HEK293T (cell line): ENCODE measurements at regions not wholly inside any gene's neighbourhood (a gene's known extent, or its start where the extent isn't known, plus 50 kb on each side); places are given as distances from the start of the nearest gene placed in this dataset.

Source experiments
- CTCF ChIA-PET: fragments of 350-600 bp; formaldehyde crosslinking; extraction: SDS; loops from one replicate; lab custom pipeline; 2021; ENCODE audit warnings: antibody characterized with exemption, inconsistent platforms; lab: Yijun Ruan, JAX
- POLR2A ChIA-PET: fragments of 350-600 bp; formaldehyde crosslinking; extraction: SDS; loops from one replicate; lab custom pipeline; 2020; ENCODE audit warnings: antibody characterized with exemption, inconsistent platforms; lab: Yijun Ruan, JAX
- DNase-seq: peaks from one replicate; pipeline ENCODE4 v3.0.0; 2012; ENCODE audit warnings: mixed read lengths; ENCODE audit errors: extremely low spot score
- ARNT ChIP-seq: fragments of 450-650 bp; IDR thresholded peaks from 2 replicates; pipeline ENCODE4 v1.6.1; 2017; ENCODE audit warnings: mild to moderate bottlenecking
- BHLHE40 ChIP-seq: fragments of 450-650 bp; IDR thresholded peaks from 2 replicates; pipeline ENCODE4 v1.6.1; 2016; ENCODE audit warnings: mild to moderate bottlenecking, moderate library complexity, borderline replicate concordance
- CTBP1 ChIP-seq: fragments of 450-650 bp; IDR thresholded peaks from 2 replicates; pipeline ENCODE4 v1.6.1; 2016; ENCODE audit warnings: borderline replicate concordance
- ELF4 ChIP-seq: fragments of 450-650 bp; IDR thresholded peaks from 2 replicates; pipeline ENCODE4 v1.6.1; 2017; ENCODE audit warnings: antibody characterized with exemption
- FOXA1 ChIP-seq: fragments of 450-650 bp; IDR thresholded peaks from 2 replicates; pipeline ENCODE4 v1.6.1; 2016; ENCODE audit warnings: mild to moderate bottlenecking
- FOXK2 ChIP-seq: fragments of 450-650 bp; IDR thresholded peaks from 2 replicates; pipeline ENCODE4 v1.6.1; 2016; ENCODE audit warnings: mild to moderate bottlenecking
- FOXM1 ChIP-seq: fragments of 450-650 bp; IDR thresholded peaks from 2 replicates; pipeline ENCODE4 v1.6.1; 2017; ENCODE audit warnings: mild to moderate bottlenecking, borderline replicate concordance
- HDGF ChIP-seq: fragments of 450-650 bp; IDR thresholded peaks from 2 replicates; pipeline ENCODE4 v1.6.1; 2017; ENCODE audit warnings: antibody characterized with exemption, borderline replicate concordance
- L3MBTL2 ChIP-seq: fragments of 450-650 bp; conservative IDR thresholded peaks from 2 replicates; pipeline ENCODE4 v1.6.1; 2016; ENCODE audit warnings: mild to moderate bottlenecking
- LEF1 ChIP-seq: fragments of 450-650 bp; IDR thresholded peaks from 2 replicates; pipeline ENCODE4 v1.6.1; 2017; ENCODE audit warnings: mild to moderate bottlenecking, borderline replicate concordance
- NFRKB ChIP-seq: fragments of 450-650 bp; IDR thresholded peaks from 2 replicates; pipeline ENCODE4 v1.6.1; 2016; ENCODE audit warnings: mild to moderate bottlenecking, moderate library complexity
- PKNOX1 ChIP-seq: fragments of 450-650 bp; IDR thresholded peaks from 2 replicates; pipeline ENCODE4 v1.6.1; 2016
- SP1 ChIP-seq: fragments of 450-650 bp; IDR thresholded peaks from 2 replicates; pipeline ENCODE4 v1.6.1; 2017
- SUZ12 ChIP-seq: fragments of 450-650 bp; IDR thresholded peaks from 2 replicates; pipeline ENCODE4 v1.6.1; 2016; ENCODE audit warnings: mild to moderate bottlenecking
- TARDBP ChIP-seq: fragments of 450-650 bp; IDR thresholded peaks from 2 replicates; pipeline ENCODE4 v1.6.1; 2016
- ZNF384 ChIP-seq: fragments of 450-650 bp; IDR thresholded peaks from 2 replicates; pipeline ENCODE4 v1.6.1; 2016

- ChIA-PET POLR2A (no interaction called here), CTCF (no interaction called here)
- TF ChIP-seq LEF1 (no peak), BHLHE40 (no peak), FOXK2 (no peak), SUZ12 (no peak), CTBP1 (no peak), ARNT (no peak), FOXM1 (no peak), TARDBP (no peak), PKNOX1 (no peak), L3MBTL2 (no peak), SP1 (no peak), NFRKB (no peak), ZNF384 (no peak), FOXA1 (no peak), HDGF (no peak), ELF4 (no peak)
- no peak for DNase-seq
Observed at GRCh38 chr13:39159393-39159792, 121.1 kb downstream of the NHLRC3 start.

GRCh38 chr13:39159846-39160370 is 121.7 kb downstream of the NHLRC3 start:
- ChIA-PET CTCF (no interaction called here), POLR2A (no interaction called here)
- no peak for DNase-seq
- TF ChIP-seq LEF1 (no peak), FOXA1 (no peak), HDGF (no peak), SUZ12 (no peak), CTBP1 (no peak), FOXK2 (no peak), SP1 (no peak), FOXM1 (no peak), ELF4 (no peak), ZNF384 (no peak), PKNOX1 (no peak)

GRCh38 chr13:39167018-39167417 is 128.8 kb downstream of the NHLRC3 start:
- CTCF ChIA-PET: no interaction called here
- no peak for DNase-seq
- TF ChIP-seq HDGF (no peak), ELF4 (no peak), ARNT (no peak), CTBP1 (no peak), FOXK2 (no peak), FOXM1 (no peak), SUZ12 (no peak), BHLHE40 (no peak), LEF1 (no peak)
- POLR2A ChIA-PET: no interaction called here

GRCh38 chr13:39170711-39171110 is 132.5 kb downstream of the NHLRC3 start:
- TF ChIP-seq BHLHE40: no peak
- no peak for TF ChIP-seq TARDBP
- no peak for TF ChIP-seq FOXA1
- no peak for TF ChIP-seq NFRKB
- TF ChIP-seq ARNT: no peak
- TF ChIP-seq FOXM1: no peak
- no peak for TF ChIP-seq HDGF
- no peak for TF ChIP-seq ZNF384
- no peak for TF ChIP-seq SP1
- TF ChIP-seq PKNOX1: no peak
- TF ChIP-seq L3MBTL2: no peak
- no peak for TF ChIP-seq FOXK2
- TF ChIP-seq CTBP1: no peak
- no peak for TF ChIP-seq SUZ12
- no peak for TF ChIP-seq LEF1
- TF ChIP-seq ELF4: no peak
- no peak for DNase-seq
- ChIA-PET POLR2A (no interaction called here), CTCF (no interaction called here)

- POLR2A ChIA-PET: no interaction called here
- no peak for DNase-seq
- TF ChIP-seq BHLHE40 (no peak), TARDBP (no peak), CTBP1 (no peak), SUZ12 (no peak), SP1 (no peak), LEF1 (no peak), FOXA1 (no peak), ARNT (no peak), NFRKB (no peak), FOXM1 (no peak), L3MBTL2 (no peak)
- CTCF ChIA-PET: no interaction called here
Observed at GRCh38 chr13:39185326-39185725, 147.1 kb downstream of the NHLRC3 start.

- CTCF ChIA-PET: no interaction called here
- POLR2A ChIA-PET: no interaction called here
- TF ChIP-seq BHLHE40 (no peak), FOXA1 (no peak), L3MBTL2 (no peak), ELF4 (no peak), FOXK2 (no peak), TARDBP (no peak), HDGF (no peak)
- DNase-seq: no peak
Observed at GRCh38 chr13:39186205-39186875, 148.1 kb downstream of the NHLRC3 start.
